Middle frontal gyrus (tissue), 1 donor: ENCODE measurements at regions not wholly inside any gene's neighbourhood (a gene's known extent, or its start where the extent isn't known, plus 50 kb on each side); places are given as distances from the start of the nearest gene placed in this dataset.
"Not testable (repeated sequence)": the region's sequence is repeated elsewhere in the genome, so short reads cannot be mapped to it uniquely, and the experiment has no call there.

ENCODE experiments used
- DNase-seq: peaks from one replicate; pipeline ENCODE4 v3.0.0-alpha.2; 2015; ENCODE audit warnings: low spot score; ENCODE audit errors: extremely low spot score

GRCh38 chr2:176795823-176796222 lies 416.8 kb upstream of the HNRNPA3 start:
- DNase-seq: no peak

- DNase-seq: not testable (repeated sequence)
Measured at GRCh38 chr2:176796677-176797076, 415.9 kb upstream of the HNRNPA3 start.

GRCh38 chr2:176804392-176804791 lies 408.2 kb upstream of the HNRNPA3 start:
- no peak for DNase-seq

- DNase-seq: no peak
Measured at GRCh38 chr2:176805345-176805744, 407.2 kb upstream of the HNRNPA3 start.

GRCh38 chr2:176812246-176812775 lies 400.3 kb upstream of the HNRNPA3 start:
- DNase-seq: peak; percentile 51

GRCh38 chr2:176813156-176813555 lies 399.4 kb upstream of the HNRNPA3 start:
- no peak for DNase-seq

- DNase-seq: no peak
Measured at GRCh38 chr2:176813621-176814049, 399.0 kb upstream of the HNRNPA3 start.

GRCh38 chr2:176814274-176814673 lies 398.3 kb upstream of the HNRNPA3 start:
- no peak for DNase-seq

GRCh38 chr2:176814740-176815367 lies 397.7 kb upstream of the HNRNPA3 start:
- no peak for DNase-seq

GRCh38 chr2:176817061-176817565 lies 395.5 kb upstream of the HNRNPA3 start:
- DNase-seq: peak; percentile 37

- no peak for DNase-seq
Measured at GRCh38 chr2:176818076-176818475, 394.5 kb upstream of the HNRNPA3 start.

- DNase-seq: no peak
Measured at GRCh38 chr2:176818617-176819016, 394.0 kb upstream of the HNRNPA3 start.

- DNase-seq: no peak
Measured at GRCh38 chr2:176819306-176819705, 393.3 kb upstream of the HNRNPA3 start.

- no peak for DNase-seq
Measured at GRCh38 chr2:176820371-176820932, 392.1 kb upstream of the HNRNPA3 start.

- DNase-seq: no peak
Measured at GRCh38 chr2:176821350-176821749, 391.2 kb upstream of the HNRNPA3 start.

GRCh38 chr2:176822060-176822459 lies 390.5 kb upstream of the HNRNPA3 start:
- DNase-seq: no peak

GRCh38 chr2:176826356-176826755 lies 386.2 kb upstream of the HNRNPA3 start:
- DNase-seq: no peak

GRCh38 chr2:176826984-176827668 lies 385.5 kb upstream of the HNRNPA3 start:
- DNase-seq: no peak

- no peak for DNase-seq
Measured at GRCh38 chr2:176830362-176830761, 382.2 kb upstream of the HNRNPA3 start.

- DNase-seq: no peak
Measured at GRCh38 chr2:176832086-176832485, 380.5 kb upstream of the HNRNPA3 start.

GRCh38 chr2:176833671-176834070 lies 378.9 kb upstream of the HNRNPA3 start:
- DNase-seq: no peak

- DNase-seq: no peak
Measured at GRCh38 chr2:176834226-176834625, 378.4 kb upstream of the HNRNPA3 start.
